ENCODE measurements at regions not wholly inside any gene's neighbourhood (a gene's known extent, or its start where the extent isn't known, plus 50 kb on each side); places are given as distances from the start of the nearest gene placed in this dataset.

- H3K27ac Mint-ChIP-seq = no peak overlapping the region
These were observed 74.0 kb upstream of the MIER3 start for GRCh38 chr5:57025961-57026360.

DNA sequence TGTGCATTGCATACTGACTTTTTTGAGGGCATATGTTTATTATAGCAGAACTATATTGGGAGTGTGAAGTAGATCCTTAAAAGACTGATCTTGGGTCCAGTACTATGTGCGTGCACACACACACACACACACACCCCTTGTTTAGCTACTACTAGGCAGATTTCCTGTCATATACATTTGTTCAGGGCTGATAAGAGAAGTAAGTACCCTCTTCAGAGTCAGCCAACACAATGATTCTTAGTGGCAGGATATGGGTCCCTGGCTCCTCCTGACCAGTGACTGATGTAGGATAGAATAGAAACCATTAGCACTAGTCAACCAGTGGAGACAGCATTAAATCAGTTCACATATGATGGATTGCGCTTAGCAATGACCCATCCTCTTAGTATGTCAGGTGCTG lies 76.2 kb upstream of the MIER3 start:
- Histone ChIP-seq H3K27me3 (ENCODE audit: control insufficient read depth in 1 of 2, insufficient read depth in 2 of 2, low read length in 2 of 2) (no peaks in the 10 kb centered on the region), H3K4me1 (ENCODE audit: insufficient read depth, low read length) (peaks cover 3% of the 10 kb centered on the region), H3K9me3 (ENCODE audit: control insufficient read depth in 1 of 2, insufficient read depth in 1 of 2, low read length in 2 of 2) (no peaks in the 10 kb centered on the region), H3K4me3 (ENCODE audit: low read length) (no peak overlapping the region), H3K27ac (ENCODE audit: low read depth in 1 of 2, low read length in 2 of 2) (no peak overlapping the region), H3K36me3 (ENCODE audit: insufficient read depth, low read length) (no peaks in the 10 kb centered on the region)
- H3K27ac Mint-ChIP-seq = no peak overlapping the region
- ChIA-PET POLR2A (no interaction called here), CTCF (no interaction called here)
- no peaks in the 10 kb centered on the region for H3K9me3 Mint-ChIP-seq
- intact Hi-C loops (cut with DNase I, micrococcal nuclease) = no loop called here
- DNase-seq (no peak), ATAC-seq (ENCODE audit: poor library complexity) (no peak)
- peaks cover 3% of the 10 kb centered on the region for H3K27me3 Mint-ChIP-seq
- no peak overlapping the region for H3K4me3 Mint-ChIP-seq
- TF ChIP-seq CTCF (IDR thresholded peaks at IDR 0.05) = no peak
- peaks cover 14% of the 10 kb centered on the region for H3K4me1 Mint-ChIP-seq (ENCODE audit: low read depth)
- H3K36me3 Mint-ChIP-seq (ENCODE audit: low read depth) = no peaks in the 10 kb centered on the region

More at GRCh38 chr5:57025961-57026360, 74.0 kb upstream of the MIER3 start:
- intact Hi-C loops (cut with DNase I, micrococcal nuclease) = no loop called here
- H3K4me1 Mint-ChIP-seq (ENCODE audit: low read depth) = peaks cover 8% of the 10 kb centered on the region
- no peak overlapping the region for H3K4me3 ChIP-seq (ENCODE audit: low read length)
- H3K4me3 Mint-ChIP-seq = no peak overlapping the region
- H3K27me3 ChIP-seq (ENCODE audit: control insufficient read depth in 1 of 2, insufficient read depth in 2 of 2, low read length in 2 of 2) = no peaks in the 10 kb centered on the region
- CTCF ChIA-PET = interaction anchor here (0.7 kb wide), 1 partner anchor 14 kb away, joined by 3 read pairs; no protein-coding TSS in a partner anchor
- no peaks in the 10 kb centered on the region for H3K9me3 Mint-ChIP-seq
- no peak for TF ChIP-seq CTCF (IDR thresholded peaks at IDR 0.05)
- no peak overlapping the region for H3K27ac ChIP-seq (ENCODE audit: low read depth in 1 of 2, low read length in 2 of 2)
- H3K36me3 ChIP-seq (ENCODE audit: insufficient read depth, low read length) = no peaks in the 10 kb centered on the region
- ATAC-seq (ENCODE audit: poor library complexity) (no peak), DNase-seq (no peak)
- H3K36me3 Mint-ChIP-seq (ENCODE audit: low read depth) = no peaks in the 10 kb centered on the region
- peaks cover 3% of the 10 kb centered on the region for H3K4me1 ChIP-seq (ENCODE audit: insufficient read depth, low read length)
- H3K27me3 Mint-ChIP-seq = no peaks in the 10 kb centered on the region
- no peaks in the 10 kb centered on the region for H3K9me3 ChIP-seq (ENCODE audit: control insufficient read depth in 1 of 2, insufficient read depth in 1 of 2, low read length in 2 of 2)
- POLR2A ChIA-PET = no interaction called here

DNA sequence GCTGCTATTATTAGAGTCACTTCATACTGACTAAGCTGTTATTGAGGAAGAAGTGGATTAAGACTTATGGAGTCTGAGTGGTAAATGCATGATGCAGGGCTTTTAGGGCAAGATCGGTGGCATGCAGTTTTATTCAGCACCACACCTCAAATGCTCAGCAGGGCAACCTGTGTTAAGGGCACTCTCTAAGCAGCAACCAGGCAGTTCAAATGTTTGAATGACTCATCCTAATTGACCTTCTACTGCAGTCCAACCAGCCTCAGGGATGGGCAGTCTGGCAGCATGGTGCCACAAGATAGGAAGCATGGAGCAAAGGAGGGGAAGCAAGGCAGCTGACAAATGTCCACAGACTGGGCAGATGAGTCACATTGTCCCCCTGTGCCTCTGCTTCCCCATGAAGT lies 80.2 kb upstream of the MIER3 start:
- Mint-ChIP-seq H3K9me3 (no peaks in the 10 kb centered on the region), H3K4me1 (ENCODE audit: low read depth) (peaks cover 14% of the 10 kb centered on the region), H3K4me3 (no peak overlapping the region), H3K36me3 (ENCODE audit: low read depth) (no peaks in the 10 kb centered on the region), H3K27ac (no peak overlapping the region), H3K27me3 (peaks cover 3% of the 10 kb centered on the region)
- DNase-seq (no peak), ATAC-seq (ENCODE audit: poor library complexity) (no peak)
- POLR2A ChIA-PET = no interaction called here
- Histone ChIP-seq H3K4me1 (ENCODE audit: insufficient read depth, low read length) (peaks cover 3% of the 10 kb centered on the region), H3K9me3 (ENCODE audit: control insufficient read depth in 1 of 2, insufficient read depth in 1 of 2, low read length in 2 of 2) (no peaks in the 10 kb centered on the region), H3K27ac (ENCODE audit: low read depth in 1 of 2, low read length in 2 of 2) (no peak overlapping the region), H3K27me3 (ENCODE audit: control insufficient read depth in 1 of 2, insufficient read depth in 2 of 2, low read length in 2 of 2) (no peaks in the 10 kb centered on the region), H3K36me3 (ENCODE audit: insufficient read depth, low read length) (no peaks in the 10 kb centered on the region), H3K4me3 (ENCODE audit: low read length) (no peak overlapping the region)
- CTCF ChIA-PET = no interaction called here
- intact Hi-C loops (cut with DNase I, micrococcal nuclease) = no loop called here
- no peak for TF ChIP-seq CTCF (IDR thresholded peaks at IDR 0.05)

Data from CD4-positive, alpha-beta T cell (primary cell).